WTC11 (cell line): ENCODE measurements at regions not wholly inside any gene's neighbourhood (a gene's known extent, or its start where the extent isn't known, plus 50 kb on each side); places are given as distances from the start of the nearest gene placed in this dataset.

Source experiments
- NR2C2 ChIP-seq: sonication (generic); formaldehyde crosslinking; IDR thresholded peaks from 2 replicates; pipeline ENCODE4 v1.8.0; 2022; ENCODE audit warnings: mild to moderate bottlenecking, missing genetic modification reagents
- NR3C1 ChIP-seq: sonication (generic); formaldehyde crosslinking; conservative IDR thresholded peaks from 2 replicates; pipeline ENCODE4 v1.8.1; 2023; ENCODE audit warnings: low read depth, mild to moderate bottlenecking, missing genetic modification reagents
- TF ChIP-seq, protein P1 (sequence below): fragments of 200-600 bp; IDR thresholded peaks from 2 replicates; pipeline ENCODE4 v1.8.0; 2022; ENCODE audit warnings: antibody characterized with exemption
- TF ChIP-seq, protein P2 (sequence below): sonication (generic); formaldehyde crosslinking; conservative IDR thresholded peaks from 2 replicates; pipeline ENCODE4 v1.8.1; 2022; ENCODE audit warnings: mild to moderate bottlenecking, missing genetic modification reagents

DNA sequence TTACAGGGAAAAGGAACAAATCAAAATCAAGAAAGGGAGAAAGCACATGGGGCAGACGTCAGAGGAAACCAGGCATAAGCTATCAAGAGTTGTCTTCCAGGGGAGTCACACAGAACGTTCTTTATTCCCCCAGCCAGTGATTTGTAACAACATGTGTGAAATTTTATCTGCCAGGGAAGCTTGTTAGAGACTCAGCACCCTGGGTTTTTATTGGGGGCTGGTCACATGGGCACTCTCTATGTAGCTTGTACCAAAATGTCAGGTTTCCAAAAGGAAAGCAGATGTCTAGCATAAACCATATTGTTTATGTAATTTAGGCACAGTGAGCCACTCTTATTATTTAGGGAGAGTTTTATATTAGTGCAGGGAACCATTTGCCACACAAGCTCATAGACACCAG lies 440.4 kb upstream of the DCN start:
- TF ChIP-seq NR2C2 (CRISPR knock-in tag) (no peak), NR3C1 (no peak)
- TF ChIP-seq, protein P1, sequence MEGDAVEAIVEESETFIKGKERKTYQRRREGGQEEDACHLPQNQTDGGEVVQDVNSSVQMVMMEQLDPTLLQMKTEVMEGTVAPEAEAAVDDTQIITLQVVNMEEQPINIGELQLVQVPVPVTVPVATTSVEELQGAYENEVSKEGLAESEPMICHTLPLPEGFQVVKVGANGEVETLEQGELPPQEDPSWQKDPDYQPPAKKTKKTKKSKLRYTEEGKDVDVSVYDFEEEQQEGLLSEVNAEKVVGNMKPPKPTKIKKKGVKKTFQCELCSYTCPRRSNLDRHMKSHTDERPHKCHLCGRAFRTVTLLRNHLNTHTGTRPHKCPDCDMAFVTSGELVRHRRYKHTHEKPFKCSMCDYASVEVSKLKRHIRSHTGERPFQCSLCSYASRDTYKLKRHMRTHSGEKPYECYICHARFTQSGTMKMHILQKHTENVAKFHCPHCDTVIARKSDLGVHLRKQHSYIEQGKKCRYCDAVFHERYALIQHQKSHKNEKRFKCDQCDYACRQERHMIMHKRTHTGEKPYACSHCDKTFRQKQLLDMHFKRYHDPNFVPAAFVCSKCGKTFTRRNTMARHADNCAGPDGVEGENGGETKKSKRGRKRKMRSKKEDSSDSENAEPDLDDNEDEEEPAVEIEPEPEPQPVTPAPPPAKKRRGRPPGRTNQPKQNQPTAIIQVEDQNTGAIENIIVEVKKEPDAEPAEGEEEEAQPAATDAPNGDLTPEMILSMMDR, result no peak
- TF ChIP-seq, protein P2, sequence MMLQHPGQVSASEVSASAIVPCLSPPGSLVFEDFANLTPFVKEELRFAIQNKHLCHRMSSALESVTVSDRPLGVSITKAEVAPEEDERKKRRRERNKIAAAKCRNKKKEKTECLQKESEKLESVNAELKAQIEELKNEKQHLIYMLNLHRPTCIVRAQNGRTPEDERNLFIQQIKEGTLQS (CRISPR knock-in tag), result no peak
